A673 (cell line): ENCODE measurements at regions not wholly inside any gene's neighbourhood (a gene's known extent, or its start where the extent isn't known, plus 50 kb on each side); places are given as distances from the start of the nearest gene placed in this dataset.

Source experiments
- EZH2 ChIP-seq: fragments of 200-600 bp; sonication (generic); IDR thresholded peaks from 2 replicates; pipeline ENCODE4 v1.6.1; 2017; ENCODE audit warnings: borderline replicate concordance, low read depth, mild to moderate bottlenecking, mixed read lengths, antibody characterized with exemption, low read length; ENCODE audit not compliant: poor library complexity, severe bottlenecking
- TF ChIP-seq, protein P1 (sequence below): fragments of 300-800, 200-600 bp; sonication (generic); conservative IDR thresholded peaks from 2 replicates; pipeline ENCODE4 v1.5.1; 2017; ENCODE audit warnings: low read depth, mild to moderate bottlenecking, antibody characterized with exemption, low read length, moderate library complexity, mixed read lengths

GRCh38 chr11:130699561-130699960 is 216.7 kb downstream of the SNX19 start:
- TF ChIP-seq, protein P1, sequence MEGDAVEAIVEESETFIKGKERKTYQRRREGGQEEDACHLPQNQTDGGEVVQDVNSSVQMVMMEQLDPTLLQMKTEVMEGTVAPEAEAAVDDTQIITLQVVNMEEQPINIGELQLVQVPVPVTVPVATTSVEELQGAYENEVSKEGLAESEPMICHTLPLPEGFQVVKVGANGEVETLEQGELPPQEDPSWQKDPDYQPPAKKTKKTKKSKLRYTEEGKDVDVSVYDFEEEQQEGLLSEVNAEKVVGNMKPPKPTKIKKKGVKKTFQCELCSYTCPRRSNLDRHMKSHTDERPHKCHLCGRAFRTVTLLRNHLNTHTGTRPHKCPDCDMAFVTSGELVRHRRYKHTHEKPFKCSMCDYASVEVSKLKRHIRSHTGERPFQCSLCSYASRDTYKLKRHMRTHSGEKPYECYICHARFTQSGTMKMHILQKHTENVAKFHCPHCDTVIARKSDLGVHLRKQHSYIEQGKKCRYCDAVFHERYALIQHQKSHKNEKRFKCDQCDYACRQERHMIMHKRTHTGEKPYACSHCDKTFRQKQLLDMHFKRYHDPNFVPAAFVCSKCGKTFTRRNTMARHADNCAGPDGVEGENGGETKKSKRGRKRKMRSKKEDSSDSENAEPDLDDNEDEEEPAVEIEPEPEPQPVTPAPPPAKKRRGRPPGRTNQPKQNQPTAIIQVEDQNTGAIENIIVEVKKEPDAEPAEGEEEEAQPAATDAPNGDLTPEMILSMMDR: no peak
- TF ChIP-seq EZH2: no peak
